ENCODE measurements at regions not wholly inside any gene's neighbourhood (a gene's known extent, or its start where the extent isn't known, plus 50 kb on each side); places are given as distances from the start of the nearest gene placed in this dataset.

GRCh38 chr10:71908998-71909397, 55.2 kb upstream of the CHST3 start:
- no peak for TF ChIP-seq POLR2AphosphoS5 (IDR thresholded peaks at IDR 0.05; ENCODE audit: low read depth, low read length)
- no peak for TF ChIP-seq POLR2A (IDR thresholded peaks at IDR 0.05; ENCODE audit: low read depth, low read length)
- no peak for TF ChIP-seq TAF1 (IDR thresholded peaks at IDR 0.05; ENCODE audit: low read depth, low read length)
- TF ChIP-seq SPI1 (IDR thresholded peaks at IDR 0.05; ENCODE audit: low read depth, low read length) = no peak
- no peak for TF ChIP-seq POU2F2 (IDR thresholded peaks at IDR 0.05; ENCODE audit: low read depth, low read length)
- TF ChIP-seq PAX5 (IDR thresholded peaks at IDR 0.05; ENCODE audit: insufficient read depth, low read length, severe bottlenecking) = no peak

Data from GM12891 (cell line).